Mesothelial cell of epicardium (in vitro differentiated cells): ENCODE measurements at regions not wholly inside any gene's neighbourhood (a gene's known extent, or its start where the extent isn't known, plus 50 kb on each side); places are given as distances from the start of the nearest gene placed in this dataset.

ENCODE experiments used
- DNase-seq, 2 experiments: peaks; one replicate each; pipeline ENCODE4 v3.0.0; 2021; ENCODE audit warnings: low spot score in 2 of 2; ENCODE audit not compliant: unreplicated experiment in 2 of 2
- H3K27ac Mint-ChIP-seq: 2 replicates; pipeline ENCODE4 v1.8.0; 2021; ENCODE audit warnings: mixed read lengths
- H3K27me3 Mint-ChIP-seq: 2 replicates; pipeline ENCODE4 v1.8.0; 2021; ENCODE audit warnings: low read depth, mixed read lengths
- H3K36me3 Mint-ChIP-seq: 2 replicates; pipeline ENCODE4 v1.8.0; 2021; ENCODE audit warnings: mixed read lengths
- H3K4me1 Mint-ChIP-seq: 2 replicates; pipeline ENCODE4 v1.8.0; 2021; ENCODE audit warnings: mixed read lengths
- H3K4me3 Mint-ChIP-seq: 2 replicates; pipeline ENCODE4 v1.8.0; 2021; ENCODE audit warnings: mild to moderate bottlenecking, moderate library complexity, mixed read lengths
- H3K9me3 Mint-ChIP-seq: 2 replicates; pipeline ENCODE4 v1.8.0; 2021; ENCODE audit warnings: mixed read lengths
- TF ChIP-seq, protein P1 (sequence below): fragments of 200-600 bp; sonication (generic); IDR thresholded peaks from one replicate; pipeline ENCODE4 v1.5.0; 2021; ENCODE audit warnings: antibody characterized with exemption; ENCODE audit not compliant: unreplicated experiment

DNA sequence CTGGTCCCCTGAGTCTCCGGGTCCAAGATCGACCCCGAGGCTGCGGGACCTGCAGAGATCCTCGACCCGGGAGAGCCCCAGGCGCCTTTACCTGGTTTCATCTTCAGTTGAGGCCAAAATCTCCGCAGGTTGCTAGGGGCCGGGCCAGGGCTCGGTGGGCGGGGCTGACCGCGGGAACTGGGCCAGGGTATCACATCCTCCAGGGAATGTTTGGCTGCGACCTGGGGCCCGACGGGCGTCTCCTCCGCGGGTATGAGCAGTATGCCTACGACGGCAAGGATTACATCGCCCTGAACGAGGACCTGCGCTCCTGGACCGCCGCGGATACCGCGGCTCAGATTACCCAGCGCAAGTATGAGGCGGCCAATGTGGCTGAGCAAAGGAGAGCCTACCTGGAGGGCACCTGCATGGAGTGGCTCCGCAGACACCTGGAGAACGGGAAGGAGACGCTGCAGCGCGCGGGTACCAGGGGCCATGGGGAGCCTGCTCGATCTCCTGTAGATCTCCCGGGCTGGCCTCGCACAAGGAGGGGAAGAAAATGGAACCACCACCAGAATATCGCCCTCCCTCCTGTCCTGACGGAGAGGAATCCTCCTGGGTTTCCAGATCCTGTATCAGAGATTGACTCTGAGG lies 53.8 kb upstream of the POLR1H start:
- no peak for DNase-seq
- TF ChIP-seq, protein P1, sequence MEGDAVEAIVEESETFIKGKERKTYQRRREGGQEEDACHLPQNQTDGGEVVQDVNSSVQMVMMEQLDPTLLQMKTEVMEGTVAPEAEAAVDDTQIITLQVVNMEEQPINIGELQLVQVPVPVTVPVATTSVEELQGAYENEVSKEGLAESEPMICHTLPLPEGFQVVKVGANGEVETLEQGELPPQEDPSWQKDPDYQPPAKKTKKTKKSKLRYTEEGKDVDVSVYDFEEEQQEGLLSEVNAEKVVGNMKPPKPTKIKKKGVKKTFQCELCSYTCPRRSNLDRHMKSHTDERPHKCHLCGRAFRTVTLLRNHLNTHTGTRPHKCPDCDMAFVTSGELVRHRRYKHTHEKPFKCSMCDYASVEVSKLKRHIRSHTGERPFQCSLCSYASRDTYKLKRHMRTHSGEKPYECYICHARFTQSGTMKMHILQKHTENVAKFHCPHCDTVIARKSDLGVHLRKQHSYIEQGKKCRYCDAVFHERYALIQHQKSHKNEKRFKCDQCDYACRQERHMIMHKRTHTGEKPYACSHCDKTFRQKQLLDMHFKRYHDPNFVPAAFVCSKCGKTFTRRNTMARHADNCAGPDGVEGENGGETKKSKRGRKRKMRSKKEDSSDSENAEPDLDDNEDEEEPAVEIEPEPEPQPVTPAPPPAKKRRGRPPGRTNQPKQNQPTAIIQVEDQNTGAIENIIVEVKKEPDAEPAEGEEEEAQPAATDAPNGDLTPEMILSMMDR = no peak
- no peaks in the 10 kb centered on the region for H3K9me3 Mint-ChIP-seq
- H3K4me1 Mint-ChIP-seq = peaks cover 18% of the 10 kb centered on the region
- H3K4me3 Mint-ChIP-seq = peak overlapping the region; percentile 46
- H3K27ac Mint-ChIP-seq = no peak overlapping the region
- H3K36me3 Mint-ChIP-seq = peaks cover 13% of the 10 kb centered on the region
- H3K27me3 Mint-ChIP-seq = peaks cover 76% of the 10 kb centered on the region

- TF ChIP-seq, protein P1 = no peak
- Mint-ChIP-seq H3K36me3 (peaks cover 13% of the 10 kb centered on the region), H3K4me1 (peaks cover 18% of the 10 kb centered on the region), H3K27ac (no peak overlapping the region), H3K4me3 (no peak overlapping the region), H3K9me3 (no peaks in the 10 kb centered on the region), H3K27me3 (peaks cover 59% of the 10 kb centered on the region)
- no peak for DNase-seq
Observed at GRCh38 chr6:30009113-30009512, 52.0 kb upstream of the POLR1H start.
